ENCODE measurements at regions not wholly inside any gene's neighbourhood (a gene's known extent, or its start where the extent isn't known, plus 50 kb on each side); places are given as distances from the start of the nearest gene placed in this dataset.
"Not testable (repeated sequence)": the region's sequence is repeated elsewhere in the genome, so short reads cannot be mapped to it uniquely, and the experiment has no call there.

DNA sequence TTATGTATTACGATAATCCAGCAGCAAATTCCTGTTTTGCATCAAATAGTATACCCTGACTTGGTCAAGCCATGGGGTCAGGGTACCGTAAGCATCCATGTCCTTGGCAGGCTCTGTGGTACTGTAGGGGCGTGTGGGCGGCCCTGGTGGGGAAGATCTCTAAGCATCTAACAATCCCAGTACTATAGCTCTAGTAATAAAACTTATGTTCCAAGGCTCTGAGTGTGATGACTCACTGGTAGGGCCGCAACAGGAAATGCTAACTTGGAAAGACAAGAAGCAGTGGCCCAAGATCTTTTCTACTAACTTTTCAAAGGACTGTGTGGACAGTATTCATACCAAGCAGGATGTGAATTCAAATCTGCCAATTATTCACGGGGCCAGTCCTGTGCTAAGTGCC lies 63.8 kb downstream of the CLEC18A start:
- H3K27me3 ChIP-seq; H3K9me3 ChIP-seq; DNase-seq; intact Hi-C loops (cut with DNase I); H3K4me3 ChIP-seq; H3K27ac ChIP-seq; H3K4me1 ChIP-seq: not testable (repeated sequence)
- peaks cover 0 to 72% (median 34%) of the 10 kb centered on the region in 9 donors for H3K36me3 ChIP-seq
- 75 to 93% (median 87%) methylated on average over 6 of the region's 6 CpGs for WGBS, 4 donors
- ATAC-seq: peak in 3 of 4 donors; percentile 21 to 49 (median 29)

DNA sequence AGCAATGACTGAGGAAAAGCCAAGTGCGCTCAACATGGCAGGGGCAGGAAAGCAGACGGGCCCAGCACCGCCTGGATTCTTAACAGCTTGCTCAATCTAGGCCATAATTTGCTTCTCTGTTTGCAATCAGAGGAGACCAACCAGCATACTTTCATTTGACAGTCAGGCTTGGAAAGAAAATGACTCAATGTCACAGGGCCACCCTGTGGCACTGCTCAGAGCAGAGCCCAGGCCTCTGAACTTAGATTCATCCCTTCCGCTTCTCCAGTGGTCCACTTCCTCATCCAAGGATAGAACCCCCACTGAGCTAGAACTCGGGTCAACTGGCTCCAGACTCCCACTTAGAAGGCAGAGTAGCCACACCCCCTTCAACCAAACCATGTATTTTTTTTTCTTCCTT lies 65.6 kb downstream of the CLEC18A start:
- 72 to 94% (median 75%) methylated on average over 5 of the region's 5 CpGs for WGBS, 4 donors
- intact Hi-C loops (cut with DNase I); H3K4me3 ChIP-seq; ATAC-seq; H3K27me3 ChIP-seq; DNase-seq; H3K9me3 ChIP-seq; H3K4me1 ChIP-seq; H3K27ac ChIP-seq: not testable (repeated sequence)
- peaks cover 0 to 74% (median 47%) of the 10 kb centered on the region in 9 donors for H3K36me3 ChIP-seq

DNA sequence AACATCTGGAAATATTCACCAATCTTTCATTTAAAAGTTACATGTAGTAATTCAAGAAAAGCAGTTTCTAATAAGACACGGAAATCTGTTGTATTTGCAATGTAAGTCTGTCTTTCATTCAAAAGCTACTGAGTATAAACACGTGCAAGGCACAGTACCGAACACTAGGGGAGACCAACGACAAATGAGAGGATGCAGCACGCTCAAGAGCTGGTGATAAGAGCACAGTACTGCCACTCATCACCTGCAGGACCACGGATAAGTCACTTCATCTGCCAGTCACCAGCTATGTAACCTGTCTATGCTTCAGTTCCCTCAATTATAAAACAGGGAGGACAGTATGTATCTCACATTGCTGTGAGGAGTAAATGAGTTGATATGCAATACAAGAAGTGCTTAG lies 67.1 kb downstream of the CLEC18A start:
- 24 to 36% (median 24%) methylated on average over 6 of the region's 6 CpGs for WGBS, 4 donors
- no peak overlapping the region for H3K4me3 ChIP-seq
- TF ChIP-seq, protein P1, sequence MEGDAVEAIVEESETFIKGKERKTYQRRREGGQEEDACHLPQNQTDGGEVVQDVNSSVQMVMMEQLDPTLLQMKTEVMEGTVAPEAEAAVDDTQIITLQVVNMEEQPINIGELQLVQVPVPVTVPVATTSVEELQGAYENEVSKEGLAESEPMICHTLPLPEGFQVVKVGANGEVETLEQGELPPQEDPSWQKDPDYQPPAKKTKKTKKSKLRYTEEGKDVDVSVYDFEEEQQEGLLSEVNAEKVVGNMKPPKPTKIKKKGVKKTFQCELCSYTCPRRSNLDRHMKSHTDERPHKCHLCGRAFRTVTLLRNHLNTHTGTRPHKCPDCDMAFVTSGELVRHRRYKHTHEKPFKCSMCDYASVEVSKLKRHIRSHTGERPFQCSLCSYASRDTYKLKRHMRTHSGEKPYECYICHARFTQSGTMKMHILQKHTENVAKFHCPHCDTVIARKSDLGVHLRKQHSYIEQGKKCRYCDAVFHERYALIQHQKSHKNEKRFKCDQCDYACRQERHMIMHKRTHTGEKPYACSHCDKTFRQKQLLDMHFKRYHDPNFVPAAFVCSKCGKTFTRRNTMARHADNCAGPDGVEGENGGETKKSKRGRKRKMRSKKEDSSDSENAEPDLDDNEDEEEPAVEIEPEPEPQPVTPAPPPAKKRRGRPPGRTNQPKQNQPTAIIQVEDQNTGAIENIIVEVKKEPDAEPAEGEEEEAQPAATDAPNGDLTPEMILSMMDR (IDR thresholded peaks at IDR 0.05): peak in 6 of 12 donors; percentile 13 to 34 (median 23)
- TF ChIP-seq POLR2A (IDR thresholded peaks at IDR 0.05): no peak
- H3K4me1 ChIP-seq: no peaks in the 10 kb centered on the region
- H3K36me3 ChIP-seq: peaks cover 0 to 76% (median 47%) of the 10 kb centered on the region in 9 donors
- no peaks in the 10 kb centered on the region for H3K9me3 ChIP-seq
- H3K27ac ChIP-seq: no peak overlapping the region
- intact Hi-C loops (cut with DNase I): no loop called here
- DNase-seq (peak in 3 of 5 donors; percentile 20 to 38 (median 23)), ATAC-seq (peak; percentile 66 to 92 (median 86))
- H3K27me3 ChIP-seq: no peaks in the 10 kb centered on the region

DNA sequence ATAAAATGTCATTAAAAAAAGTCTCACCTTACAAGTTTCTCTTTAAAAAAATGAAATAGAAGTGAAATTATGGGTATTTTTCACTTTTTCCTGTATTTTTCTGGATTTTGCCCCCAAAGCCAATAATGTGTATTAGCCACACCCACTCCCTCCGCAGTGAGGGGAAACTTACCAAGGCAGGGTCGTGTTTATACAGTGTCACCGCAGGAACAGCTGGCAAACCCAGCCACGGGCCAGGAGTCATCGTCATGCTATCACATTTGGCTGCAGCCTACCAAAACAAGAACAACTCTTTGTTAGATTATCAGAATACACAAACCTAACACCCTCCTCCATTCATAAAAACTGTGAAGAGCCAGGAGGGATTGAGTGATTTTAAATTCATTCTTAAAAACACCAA lies 72.1 kb downstream of the CLEC18A start:
- ATAC-seq: peak; percentile 44 to 87 (median 84)
- H3K4me3 ChIP-seq; intact Hi-C loops (cut with DNase I); DNase-seq; H3K9me3 ChIP-seq; H3K27me3 ChIP-seq; H3K27ac ChIP-seq: not testable (repeated sequence)
- WGBS, 4 donors: 18 to 43% (median 38%) methylated on average over 5 of the region's 5 CpGs
- Histone ChIP-seq H3K4me1 (peaks cover 0 to 11% (median 0%) of the 10 kb centered on the region in 12 donors), H3K36me3 (peaks cover 0 to 60% (median 26%) of the 10 kb centered on the region in 9 donors)

DNA sequence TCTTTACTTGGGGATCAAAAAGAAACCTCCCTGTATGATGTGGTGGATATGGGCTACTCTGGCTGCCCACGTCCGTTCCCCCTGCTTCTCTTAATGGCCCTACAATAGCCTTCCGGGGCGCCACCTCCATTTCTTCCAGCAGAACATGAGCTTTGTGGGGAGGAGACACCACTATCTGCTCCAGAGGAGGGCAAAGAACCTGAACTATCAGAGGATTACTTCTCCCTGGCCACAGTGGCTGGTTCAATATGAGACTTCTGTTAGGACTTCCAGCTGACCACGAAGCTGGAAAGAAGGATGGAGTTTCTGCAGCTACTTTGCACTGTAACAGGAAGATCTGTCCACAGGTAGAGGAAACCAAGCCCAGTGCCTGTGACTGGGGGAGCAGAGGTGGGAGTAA lies 72.8 kb downstream of the CLEC18A start:
- H3K27me3 ChIP-seq; intact Hi-C loops (cut with DNase I); DNase-seq; H3K4me3 ChIP-seq; H3K27ac ChIP-seq; H3K9me3 ChIP-seq: not testable (repeated sequence)
- peak in 1 of 4 donors; percentile 26 for ATAC-seq
- 92 to 94% (median 93%) methylated on average over 5 of the region's 5 CpGs for WGBS, 4 donors
- peaks cover 0 to 61% (median 28%) of the 10 kb centered on the region in 9 donors for H3K36me3 ChIP-seq
- H3K4me1 ChIP-seq: peaks cover 0 to 11% (median 0%) of the 10 kb centered on the region in 12 donors

DNA sequence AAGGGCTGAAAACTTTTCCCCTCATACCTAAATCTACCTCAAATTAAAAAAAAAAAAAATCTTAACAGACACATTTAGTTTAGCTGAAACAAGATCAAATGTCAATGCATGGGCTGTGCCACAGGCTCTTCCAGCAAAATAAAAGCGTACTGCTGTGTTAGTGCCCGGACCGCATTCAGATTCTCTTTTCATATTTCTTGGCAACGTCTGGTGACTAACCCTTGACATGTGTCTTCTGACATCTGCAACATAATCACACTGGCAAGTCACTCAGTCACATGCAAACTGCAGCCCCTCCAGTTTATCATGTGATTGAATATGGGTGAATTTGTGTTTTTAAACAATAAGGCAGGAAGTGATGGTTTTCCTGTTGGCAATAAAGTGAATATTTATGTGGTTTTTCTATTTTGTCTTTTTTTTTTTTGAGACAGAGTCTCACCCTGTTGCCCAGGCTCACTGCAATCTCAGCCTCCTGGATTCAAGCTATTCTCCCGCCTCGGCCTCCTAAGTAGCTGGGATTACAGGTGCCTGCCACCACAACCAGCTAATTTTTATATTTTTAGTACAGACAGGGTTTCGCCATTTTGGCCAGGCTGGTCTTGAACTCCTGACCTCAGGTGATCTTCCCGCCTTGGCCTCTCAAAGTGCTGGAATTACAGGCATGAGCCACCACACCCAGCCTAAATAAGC lies 75.2 kb downstream of the CLEC18A start:
- ATAC-seq: peak; percentile 37 to 82 (median 52)

DNA sequence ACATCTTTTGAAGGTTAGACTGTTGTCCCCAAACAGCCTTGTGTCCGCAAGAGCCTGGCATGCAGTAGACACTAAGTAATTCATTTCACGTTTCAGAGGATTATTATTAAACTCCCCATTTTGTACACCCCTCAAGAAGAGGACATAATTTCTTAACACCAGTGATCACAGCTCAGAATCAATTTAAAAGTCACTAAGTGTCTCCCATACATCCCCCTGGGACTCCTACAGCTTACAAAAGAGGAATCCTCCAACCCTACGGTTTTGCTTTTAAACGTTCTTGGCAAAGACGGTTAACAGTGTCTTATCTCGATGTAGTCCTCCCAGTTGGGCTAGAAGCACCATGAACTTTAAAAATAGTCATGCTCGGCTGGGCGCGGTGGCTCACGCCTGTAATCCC lies 81.2 kb upstream of the PDPR start:
- ATAC-seq; H3K27ac ChIP-seq; H3K4me3 ChIP-seq; H3K4me1 ChIP-seq; H3K9me3 ChIP-seq; DNase-seq; intact Hi-C loops (cut with DNase I); H3K27me3 ChIP-seq: not testable (repeated sequence)
- H3K36me3 ChIP-seq: peaks cover 0 to 86% (median 58%) of the 10 kb centered on the region in 9 donors
- WGBS, 4 donors: 88 to 94% (median 89%) methylated on average over 10 of the region's 10 CpGs

More for the DNA sequence above, 75.2 kb downstream of the CLEC18A start:
- 60 to 68% (median 65%) methylated on average over 8 of the region's 8 CpGs for WGBS, 4 donors
- H3K4me3 ChIP-seq; H3K27me3 ChIP-seq; H3K9me3 ChIP-seq; DNase-seq; intact Hi-C loops (cut with DNase I): not testable (repeated sequence)
- Histone ChIP-seq H3K27ac (peak overlapping the region in 4 of 12 donors; percentile 0 to 60 (median 41)), H3K36me3 (peaks cover 0 to 67% (median 38%) of the 10 kb centered on the region in 9 donors), H3K4me1 (peaks cover 0 to 11% (median 0%) of the 10 kb centered on the region in 12 donors)

DNA sequence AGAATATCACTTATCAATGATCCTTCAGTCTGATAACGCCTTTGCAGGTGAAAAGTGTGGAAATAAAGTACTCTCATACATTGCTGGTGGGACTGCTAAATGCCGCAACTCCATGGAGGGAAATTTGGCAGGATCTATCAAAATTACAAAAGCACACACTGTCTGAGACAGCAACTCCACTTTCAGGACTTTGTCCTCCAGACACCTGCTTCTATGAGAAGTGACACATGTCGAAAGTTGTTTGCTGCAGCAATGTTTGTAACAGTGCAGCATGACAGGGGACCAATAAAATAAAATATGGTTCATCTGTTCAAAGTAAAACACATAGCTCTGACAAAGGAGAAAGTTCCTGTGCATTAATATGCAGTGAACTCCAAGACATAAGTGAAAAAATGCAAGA lies 76.2 kb upstream of the PDPR start:
- H3K27ac ChIP-seq; H3K4me1 ChIP-seq; H3K4me3 ChIP-seq; H3K27me3 ChIP-seq; ATAC-seq; H3K9me3 ChIP-seq; DNase-seq; intact Hi-C loops (cut with DNase I): not testable (repeated sequence)
- peaks cover 0 to 75% (median 60%) of the 10 kb centered on the region in 9 donors for H3K36me3 ChIP-seq
- 96 to 100% (median 98%) methylated on average over 1 of the region's 3 CpGs for WGBS, 4 donors

DNA sequence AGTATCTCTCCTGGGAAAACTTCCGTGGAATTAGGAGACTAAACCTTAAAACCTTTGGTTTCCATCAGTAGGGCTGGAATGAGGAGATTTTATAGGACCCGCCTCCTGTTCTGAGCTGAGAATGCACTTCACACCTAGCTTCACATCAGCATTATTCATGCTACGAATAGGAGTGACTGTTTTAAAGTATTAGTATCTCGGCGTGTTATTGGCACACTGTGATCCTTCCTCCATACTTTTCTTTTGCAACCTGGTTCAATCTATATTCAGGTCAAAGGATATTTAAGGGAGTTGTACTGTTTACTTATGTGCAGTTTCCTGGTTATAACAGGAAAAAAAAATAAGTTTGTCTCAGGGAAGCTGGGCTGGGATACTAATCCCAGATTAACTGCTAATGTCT lies 73.6 kb upstream of the PDPR start:
- peaks cover 0 to 51% (median 40%) of the 10 kb centered on the region in 9 donors for H3K36me3 ChIP-seq
- ATAC-seq; H3K4me1 ChIP-seq; H3K4me3 ChIP-seq; intact Hi-C loops (cut with DNase I); H3K27ac ChIP-seq; H3K27me3 ChIP-seq; DNase-seq; H3K9me3 ChIP-seq: not testable (repeated sequence)
- 86 to 98% (median 91%) methylated on average over 5 of the region's 5 CpGs for WGBS, 4 donors

DNA sequence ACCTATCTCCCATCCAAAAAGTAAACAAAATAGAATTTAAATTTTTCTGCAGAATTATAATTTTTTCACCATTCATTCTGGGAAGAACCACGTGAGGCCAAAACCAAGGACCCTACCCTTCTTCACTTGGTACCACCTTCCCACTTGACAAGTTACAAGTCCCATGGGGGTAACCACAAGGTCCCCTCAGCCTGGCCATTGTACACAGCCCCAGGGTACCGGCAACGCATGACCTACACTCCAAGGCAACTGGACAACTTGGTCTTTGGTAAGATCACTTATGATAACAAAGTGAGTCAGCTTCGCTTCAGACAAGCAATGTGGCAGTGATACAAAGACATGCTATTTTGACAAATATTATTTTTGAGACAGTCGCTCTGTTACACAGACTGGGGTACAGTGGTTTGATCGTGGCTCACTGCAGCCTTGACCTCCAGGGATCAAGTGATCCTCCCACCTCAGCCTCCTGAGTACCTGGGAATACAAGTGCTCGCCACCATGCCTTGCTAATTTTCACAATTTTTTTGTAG lies 70.5 kb upstream of the PDPR start:
- ATAC-seq; DNase-seq; H3K9me3 ChIP-seq; H3K27ac ChIP-seq; H3K27me3 ChIP-seq; H3K4me3 ChIP-seq; H3K4me1 ChIP-seq; intact Hi-C loops (cut with DNase I): not testable (repeated sequence)
- H3K36me3 ChIP-seq: peaks cover 0 to 31% (median 21%) of the 10 kb centered on the region in 9 donors
- 95 to 97% (median 96%) methylated on average over 6 to 7 of the region's 7 CpGs for WGBS, 4 donors

Measured in heart left ventricle (tissue), 16 donors.